SK-N-SH (cell line): ENCODE measurements at regions not wholly inside any gene's neighbourhood (a gene's known extent, or its start where the extent isn't known, plus 50 kb on each side); places are given as distances from the start of the nearest gene placed in this dataset.

Source experiments
- CTCF ChIA-PET: fragments of 300-600, 350-600 bp; formaldehyde crosslinking; extraction: SDS; loops from one replicate; lab custom pipeline; 2021; lab: Yijun Ruan, JAX
- POLR2A ChIA-PET: fragments of 350-600 bp; sonication (Branson Sonifier 250); formaldehyde crosslinking; extraction: SDS; loops from one replicate; lab custom pipeline; 2020; ENCODE audit warnings: antibody characterized with exemption, inconsistent platforms; lab: Yijun Ruan, JAX
- DNase-seq: peaks from one replicate; pipeline ENCODE4 v3.0.0; 2012
- H2AFZ ChIP-seq: fragments of 200-600 bp; sonication (generic); 2 replicates; pipeline ENCODE4 v1.8.1; 2016; ENCODE audit warnings: antibody characterized with exemption, mild to moderate bottlenecking, low read depth
- H3F3A ChIP-seq: fragments of 200-600 bp; sonication (generic); replicated peaks from 2 replicates; pipeline ENCODE3; 2016; ENCODE audit warnings: antibody characterized with exemption, mild to moderate bottlenecking; ENCODE audit not compliant: insufficient read depth
- H3K27ac ChIP-seq, 2 experiments: fragments of 200-500 bp in 1 of 2; fragments of 200-600 bp in 1 of 2; sonication (Bioruptor generic) in 1 of 2; sonication (generic), shearing (Covaris generic) in 1 of 2; 2 replicates each; pipeline versions ENCODE4 v1.5.1 to v1.6.1; 2014 to 2016; ENCODE audit warnings: low read depth in 2 of 2, inconsistent platforms in 1 of 2, low read length in 1 of 2, mild to moderate bottlenecking in 1 of 2, mixed read lengths in 1 of 2
- H3K27me3 ChIP-seq: fragments of 200-600 bp; sonication (generic), shearing (Covaris generic); 2 replicates; pipeline ENCODE4 v1.6.1; 2016; ENCODE audit warnings: mixed run types; ENCODE audit not compliant: insufficient read depth
- H3K36me3 ChIP-seq, 2 experiments: fragments of 200-500 bp in 1 of 2; fragments of 200-600 bp in 1 of 2; sonication (Bioruptor generic) in 1 of 2; sonication (generic) in 1 of 2; replicated peaks in 1 of 2; 2 replicates each; pipeline versions ENCODE3 to v1.5.1; 2014 to 2016; ENCODE audit warnings: low read length in 1 of 2, mild to moderate bottlenecking in 1 of 2; ENCODE audit not compliant: insufficient read depth in 2 of 2, control insufficient read depth in 1 of 2
- H3K4me1 ChIP-seq, 2 experiments: fragments of 200-500 bp in 1 of 2; fragments of 200-600 bp in 1 of 2; sonication (Bioruptor generic) in 1 of 2; sonication (generic), shearing (Covaris generic) in 1 of 2; 2 replicates each; pipeline versions ENCODE4 v1.5.1 to v1.6.1; 2014 to 2016; ENCODE audit warnings: low read depth in 1 of 2, low read length in 1 of 2, mixed run types in 1 of 2; ENCODE audit not compliant: insufficient read depth in 2 of 2, control insufficient read depth in 1 of 2
- H3K4me2 ChIP-seq: fragments of 200-600 bp; sonication (generic), shearing (Covaris generic); 2 replicates; pipeline ENCODE4 v1.6.1; 2017; ENCODE audit warnings: mixed run types
- H3K4me3 ChIP-seq, 2 experiments: fragments of 200-500 bp in 1 of 2; fragments of 200-600 bp in 1 of 2; sonication (Bioruptor generic) in 1 of 2; sonication (generic), shearing (Covaris generic) in 1 of 2; 2 replicates each; pipeline versions ENCODE4 v1.5.1 to v1.8.1; 2014 to 2016; ENCODE audit warnings: low read depth in 2 of 2, inconsistent platforms in 1 of 2, low read length in 1 of 2, mild to moderate bottlenecking in 1 of 2, mixed read lengths in 1 of 2, moderate library complexity in 1 of 2
- H3K79me2 ChIP-seq: fragments of 200-600 bp; sonication (generic); 2 replicates; pipeline ENCODE4 v1.8.1; 2017; ENCODE audit warnings: mild to moderate bottlenecking; ENCODE audit not compliant: insufficient read depth
- H3K9ac ChIP-seq: fragments of 200-600 bp; sonication (generic); 2 replicates; pipeline ENCODE4 v1.6.1; 2017; ENCODE audit warnings: mixed run types
- H3K9me2 ChIP-seq: fragments of 200-600 bp; sonication (generic); 2 replicates; pipeline ENCODE4 v1.6.1; 2017; ENCODE audit warnings: mixed run types
- H3K9me3 ChIP-seq: fragments of 200-600 bp; sonication (generic); 2 replicates; pipeline ENCODE4 v1.6.1; 2017; ENCODE audit warnings: mixed run types, mild to moderate bottlenecking, moderate library complexity
- H4K20me1 ChIP-seq: fragments of 200-600 bp; sonication (generic); 2 replicates; pipeline ENCODE4 v1.6.1; 2017; ENCODE audit warnings: mild to moderate bottlenecking, mixed run types; ENCODE audit not compliant: insufficient read depth
- EZH2phosphoT487 ChIP-seq: fragments of 200-600 bp; sonication (generic); IDR thresholded peaks from 2 replicates; pipeline ENCODE4 v1.6.1; 2017; ENCODE audit warnings: low read depth, mixed run types, mild to moderate bottlenecking, antibody characterized with exemption, moderate library complexity, borderline replicate concordance
- FOXM1 ChIP-seq: IDR thresholded peaks from 2 replicates; pipeline ENCODE4 v1.4.0; 2012; ENCODE audit warnings: low read depth, mild to moderate bottlenecking
- GATA2 ChIP-seq: sonication (generic); formaldehyde crosslinking; IDR thresholded peaks from 2 replicates; pipeline ENCODE4 v1.5.0; 2020; ENCODE audit warnings: mild to moderate bottlenecking, missing genetic modification reagents
- MEF2A ChIP-seq: IDR thresholded peaks from 2 replicates; pipeline ENCODE4 v1.4.0; 2012; ENCODE audit warnings: low read depth, borderline replicate concordance
- NRF1 ChIP-seq: IDR thresholded peaks from 2 replicates; pipeline ENCODE4 v1.6.1; 2012; ENCODE audit warnings: low read depth, mild to moderate bottlenecking, low read length
- RAD21 ChIP-seq: IDR thresholded peaks from 2 replicates; pipeline ENCODE4 v1.6.1; 2012; ENCODE audit warnings: mild to moderate bottlenecking, low read length
- RXRA ChIP-seq: IDR thresholded peaks from 2 replicates; pipeline ENCODE4 v1.4.0; 2012; ENCODE audit warnings: low read depth, mild to moderate bottlenecking, borderline replicate concordance
- SIN3A ChIP-seq: IDR thresholded peaks from 2 replicates; pipeline ENCODE4 v1.6.1; 2012; ENCODE audit warnings: low read depth, mild to moderate bottlenecking, low read length, moderate library complexity, borderline replicate concordance
- TAF1 ChIP-seq: IDR thresholded peaks from 2 replicates; pipeline ENCODE4 v1.6.1; 2012; ENCODE audit warnings: low read depth, mild to moderate bottlenecking, low read length, moderate library complexity, borderline replicate concordance
- WGBS: methylation state at CpG from one replicate; pipeline ENCODE4 v1.1.6; 2017; ENCODE audit warnings: low lambda C conversion rate; 5-methylcytosine and 5-hydroxymethylcytosine counted together
- TF ChIP-seq, protein P1 (sequence below): IDR thresholded peaks from 2 replicates; pipeline ENCODE4 v1.6.1; 2012; ENCODE audit warnings: mild to moderate bottlenecking, low read depth, low read length, moderate library complexity

DNA sequence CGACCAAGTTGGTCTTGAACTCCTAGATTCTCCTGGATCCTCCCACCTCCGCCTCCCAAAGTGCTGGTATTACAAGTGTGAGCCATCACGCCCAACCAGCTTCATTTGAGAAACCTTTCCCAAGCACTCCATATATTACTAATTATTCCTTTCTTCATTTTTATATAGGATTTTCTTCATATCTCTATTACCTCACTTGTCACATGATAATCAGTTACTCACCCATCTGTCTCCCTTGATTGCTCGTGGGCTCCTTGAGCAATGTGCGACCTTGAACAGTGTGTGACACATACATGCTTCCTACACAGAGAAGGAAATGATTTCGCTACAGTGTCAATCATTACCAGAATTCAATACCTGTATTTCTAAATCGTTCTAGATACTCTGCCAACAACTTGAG lies 110.7 kb upstream of the C2CD4B start:
- H4K20me1 ChIP-seq, result no peaks in the 10 kb centered on the region
- H3K9ac ChIP-seq, result no peak overlapping the region
- no peak overlapping the region for H3K4me2 ChIP-seq
- no peak overlapping the region for H3K4me3 ChIP-seq
- TF ChIP-seq, protein P1, sequence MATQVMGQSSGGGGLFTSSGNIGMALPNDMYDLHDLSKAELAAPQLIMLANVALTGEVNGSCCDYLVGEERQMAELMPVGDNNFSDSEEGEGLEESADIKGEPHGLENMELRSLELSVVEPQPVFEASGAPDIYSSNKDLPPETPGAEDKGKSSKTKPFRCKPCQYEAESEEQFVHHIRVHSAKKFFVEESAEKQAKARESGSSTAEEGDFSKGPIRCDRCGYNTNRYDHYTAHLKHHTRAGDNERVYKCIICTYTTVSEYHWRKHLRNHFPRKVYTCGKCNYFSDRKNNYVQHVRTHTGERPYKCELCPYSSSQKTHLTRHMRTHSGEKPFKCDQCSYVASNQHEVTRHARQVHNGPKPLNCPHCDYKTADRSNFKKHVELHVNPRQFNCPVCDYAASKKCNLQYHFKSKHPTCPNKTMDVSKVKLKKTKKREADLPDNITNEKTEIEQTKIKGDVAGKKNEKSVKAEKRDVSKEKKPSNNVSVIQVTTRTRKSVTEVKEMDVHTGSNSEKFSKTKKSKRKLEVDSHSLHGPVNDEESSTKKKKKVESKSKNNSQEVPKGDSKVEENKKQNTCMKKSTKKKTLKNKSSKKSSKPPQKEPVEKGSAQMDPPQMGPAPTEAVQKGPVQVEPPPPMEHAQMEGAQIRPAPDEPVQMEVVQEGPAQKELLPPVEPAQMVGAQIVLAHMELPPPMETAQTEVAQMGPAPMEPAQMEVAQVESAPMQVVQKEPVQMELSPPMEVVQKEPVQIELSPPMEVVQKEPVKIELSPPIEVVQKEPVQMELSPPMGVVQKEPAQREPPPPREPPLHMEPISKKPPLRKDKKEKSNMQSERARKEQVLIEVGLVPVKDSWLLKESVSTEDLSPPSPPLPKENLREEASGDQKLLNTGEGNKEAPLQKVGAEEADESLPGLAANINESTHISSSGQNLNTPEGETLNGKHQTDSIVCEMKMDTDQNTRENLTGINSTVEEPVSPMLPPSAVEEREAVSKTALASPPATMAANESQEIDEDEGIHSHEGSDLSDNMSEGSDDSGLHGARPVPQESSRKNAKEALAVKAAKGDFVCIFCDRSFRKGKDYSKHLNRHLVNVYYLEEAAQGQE, result no peak
- TF ChIP-seq MEF2A, result no peak
- no peak for TF ChIP-seq TAF1
- no peak for TF ChIP-seq GATA2
- TF ChIP-seq SIN3A, result no peak
- no peak for TF ChIP-seq EZH2phosphoT487
- no peak for TF ChIP-seq RXRA
- no peak for TF ChIP-seq NRF1
- no peak for DNase-seq
- WGBS, result 33% methylated on average over 7 of the region's 7 CpGs
- H3K27me3 ChIP-seq, result no peaks in the 10 kb centered on the region
- H2AFZ ChIP-seq, result no peak overlapping the region
- CTCF ChIA-PET, result interaction anchor here (2.6 to 3.0 kb wide), 2 partner anchors 22 to 31 kb away, joined by 6 to 13 read pairs; no protein-coding TSS in a partner anchor
- no peak overlapping the region for H3K27ac ChIP-seq
- POLR2A ChIA-PET, result no interaction called here
- H3F3A ChIP-seq, result no peaks in the 10 kb centered on the region
- H3K4me1 ChIP-seq, result no peaks in the 10 kb centered on the region; a peak in 1 of 4 replicates
- no peaks in the 10 kb centered on the region for H3K79me2 ChIP-seq
- no peaks in the 10 kb centered on the region for H3K9me3 ChIP-seq
- H3K9me2 ChIP-seq, result no peaks in the 10 kb centered on the region
- no peaks in the 10 kb centered on the region for H3K36me3 ChIP-seq

- Histone ChIP-seq H3F3A (no peaks in the 10 kb centered on the region), H3K4me3 (no peak overlapping the region), H3K36me3 (no peaks in the 10 kb centered on the region), H2AFZ (no peak overlapping the region), H4K20me1 (no peaks in the 10 kb centered on the region), H3K27me3 (0 out of 2 replicates have a peak, but pooled peaks cover 5% of the 10 kb centered on the region), H3K9me2 (no peaks in the 10 kb centered on the region), H3K9ac (no peak overlapping the region), H3K4me2 (no peak overlapping the region), H3K27ac (no peak overlapping the region), H3K4me1 (no peaks in the 10 kb centered on the region; a peak in 1 of 4 replicates), H3K79me2 (no peaks in the 10 kb centered on the region), H3K9me3 (no peaks in the 10 kb centered on the region)
- ChIA-PET CTCF (interaction anchor here (0.7 to 3.0 kb wide), 5 partner anchors 11 to 442 kb away, joined by 3 to 13 read pairs (median 3); no protein-coding TSS in a partner anchor), POLR2A (no interaction called here)
- DNase-seq, result no peak
- 40% methylated on average over 1 of the region's 2 CpGs for WGBS
- TF ChIP-seq RAD21 (peak; percentile 23; the same call in 1 of the 2 replicates), FOXM1 (no peak)
These were observed 112.8 kb upstream of the C2CD4B start for GRCh38 chr15:62277816-62278394.
